NCI-H526 (cell line): ENCODE measurements at regions not wholly inside any gene's neighbourhood (a gene's known extent, or its start where the extent isn't known, plus 50 kb on each side); places are given as distances from the start of the nearest gene placed in this dataset.

Experiments used
- DNase-seq, 2 experiments: peaks; one replicate each; lab custom pipeline; 2025; lab: John Stamatoyannopoulos, UW

GRCh38 chr14:49464885-49465284 is 121.3 kb downstream of the RPS29 start:
- DNase-seq = peak in 1 of 2 experiments; percentile 21

GRCh38 chr14:49463146-49463545 is 123.0 kb downstream of the RPS29 start:
- no peak for DNase-seq

- DNase-seq = peak; percentile 23 to 82
Measured at GRCh38 chr14:49461529-49462401, 124.4 kb downstream of the RPS29 start.

- DNase-seq = no peak
Measured at GRCh38 chr14:49460662-49461061, 125.5 kb downstream of the RPS29 start.

DNA sequence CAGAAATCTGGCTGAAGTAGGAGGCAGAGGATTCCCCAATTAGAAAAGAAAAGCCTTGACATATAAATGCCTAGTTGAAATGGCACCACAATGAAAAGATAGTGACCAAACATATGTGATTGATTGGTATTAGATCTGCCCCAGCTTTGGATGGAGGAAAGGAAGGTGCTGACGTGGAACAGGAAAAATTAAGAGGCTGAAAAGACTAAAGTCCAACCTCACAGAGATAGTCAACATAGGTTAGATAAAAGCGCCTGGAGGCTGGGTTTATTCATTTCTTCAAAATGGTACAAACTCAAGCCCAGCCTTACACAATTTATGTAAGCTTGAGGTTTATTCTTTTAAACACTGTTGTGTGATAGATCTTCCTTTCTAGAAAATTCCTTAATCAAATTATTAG is 129.6 kb downstream of the RPS29 start:
- DNase-seq = no peak

- no peak for DNase-seq
Measured at GRCh38 chr14:49451938-49452337, 134.2 kb downstream of the RPS29 start.

DNA sequence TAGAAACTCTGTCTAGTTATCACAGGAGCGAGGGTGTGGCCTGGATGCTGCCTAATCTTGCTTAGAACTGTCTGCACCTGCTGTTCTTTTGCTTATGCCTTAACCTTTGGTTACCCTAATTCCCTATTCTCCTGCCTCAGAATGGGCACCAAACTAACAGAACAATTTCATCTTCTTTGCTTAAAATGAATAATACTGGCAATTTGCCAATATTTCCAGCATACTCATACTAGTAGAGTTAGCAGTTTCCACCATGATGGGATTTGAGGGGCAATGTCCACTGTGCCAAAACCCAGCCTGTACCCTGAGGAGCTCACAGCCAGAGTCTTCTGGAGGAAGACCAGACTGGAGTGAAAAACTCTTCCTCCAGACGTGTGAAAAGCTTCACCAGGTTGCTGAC is 136.4 kb downstream of the RPS29 start:
- DNase-seq = no peak

DNA sequence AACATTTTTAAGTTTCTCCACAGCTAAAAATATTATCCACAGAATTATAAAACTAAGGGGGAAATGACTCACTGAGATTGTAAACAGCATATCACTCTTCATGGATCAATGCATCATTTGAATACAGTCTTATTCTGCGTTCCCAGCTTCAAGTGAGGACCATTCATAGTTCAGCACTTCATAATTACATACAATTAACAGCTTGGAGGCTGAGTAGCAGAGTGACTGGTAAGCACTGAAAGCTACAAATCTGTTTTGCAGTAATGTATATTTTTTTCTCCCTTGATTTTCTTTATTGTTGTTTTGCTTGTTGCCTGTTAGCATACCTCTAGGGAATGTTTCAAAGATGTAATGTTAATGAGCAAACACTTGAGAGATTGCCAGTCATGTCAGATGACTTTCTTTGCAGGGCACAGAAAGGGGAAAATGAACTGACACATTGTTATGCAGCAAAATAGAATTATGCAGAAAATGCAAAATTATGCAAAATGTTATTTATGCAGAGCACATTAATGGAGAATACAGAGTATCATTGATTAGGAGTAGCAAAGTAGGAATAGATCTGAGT is 138.6 kb downstream of the RPS29 start:
- no peak for DNase-seq

GRCh38 chr14:49446801-49447200 is 139.4 kb downstream of the RPS29 start:
- no peak for DNase-seq

DNA sequence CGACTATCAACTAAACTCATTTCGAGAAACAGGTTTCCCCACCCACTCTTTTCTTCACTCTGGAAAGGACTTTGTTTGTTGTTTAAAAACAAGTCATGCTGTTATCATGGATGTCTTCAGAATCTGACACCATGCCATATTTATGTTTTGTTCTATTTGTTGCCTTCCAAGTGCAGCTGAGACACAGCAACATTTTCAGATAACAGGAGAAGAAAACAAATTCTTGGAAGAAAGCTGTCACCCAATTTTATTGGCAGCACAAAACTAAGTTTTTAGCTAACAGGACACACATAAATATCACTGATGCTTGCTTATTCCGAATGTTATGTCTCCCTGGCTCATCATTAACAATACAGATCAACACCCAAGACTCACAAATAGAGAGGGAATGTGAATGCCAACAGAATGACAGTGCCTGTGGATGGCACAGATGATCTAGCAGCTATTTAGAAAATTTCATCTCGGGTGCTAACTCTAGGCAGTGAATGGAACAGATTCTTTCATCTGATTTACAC is 147.9 kb downstream of the RPS29 start:
- DNase-seq = no peak

GRCh38 chr14:49428076-49428475 is 158.1 kb downstream of the RPS29 start:
- no peak for DNase-seq

GRCh38 chr14:49427117-49427516 is 159.1 kb downstream of the RPS29 start:
- DNase-seq = peak in 1 of 2 experiments; percentile 15

DNA sequence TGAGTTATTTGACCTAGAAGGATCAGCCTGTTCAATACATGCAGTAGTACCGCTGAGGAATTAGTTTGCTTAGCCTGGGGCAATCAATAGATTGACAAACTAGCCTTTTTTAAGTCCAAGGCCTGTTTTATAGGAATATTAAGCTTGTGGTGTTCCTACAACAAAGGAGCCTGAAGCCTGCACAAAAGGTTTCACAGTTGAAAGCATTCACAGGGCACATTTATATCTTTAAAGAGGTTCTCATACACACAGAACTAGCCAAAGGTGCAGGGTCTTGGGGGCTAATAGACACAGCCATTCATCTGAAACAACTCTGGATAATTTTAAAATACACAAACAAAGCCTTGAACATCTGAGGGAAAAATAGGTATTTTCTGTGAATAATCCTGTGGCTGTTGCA is 160.3 kb downstream of the RPS29 start:
- DNase-seq = no peak

- DNase-seq = no peak
Measured at GRCh38 chr14:49424436-49425331, 161.5 kb downstream of the RPS29 start.

DNA sequence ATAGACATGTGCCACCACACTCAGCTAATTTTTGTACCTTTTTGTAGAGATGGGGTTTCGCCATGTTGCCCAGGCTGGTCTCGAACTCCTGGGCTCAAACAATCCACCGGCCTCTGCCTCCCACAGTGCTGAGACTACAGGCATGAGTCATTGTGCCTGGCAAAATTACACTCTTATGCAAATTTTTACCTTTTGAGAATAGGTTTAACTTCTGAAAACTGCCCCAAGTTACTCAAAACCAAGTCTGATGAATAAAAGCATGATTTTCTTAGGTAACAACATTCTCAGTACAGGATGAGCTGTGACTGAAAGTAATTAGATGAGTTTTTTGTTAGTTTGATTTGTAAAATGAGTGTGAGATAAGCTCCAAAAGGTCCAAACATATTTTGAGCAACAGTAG is 166.0 kb downstream of the RPS29 start:
- no peak for DNase-seq

DNA sequence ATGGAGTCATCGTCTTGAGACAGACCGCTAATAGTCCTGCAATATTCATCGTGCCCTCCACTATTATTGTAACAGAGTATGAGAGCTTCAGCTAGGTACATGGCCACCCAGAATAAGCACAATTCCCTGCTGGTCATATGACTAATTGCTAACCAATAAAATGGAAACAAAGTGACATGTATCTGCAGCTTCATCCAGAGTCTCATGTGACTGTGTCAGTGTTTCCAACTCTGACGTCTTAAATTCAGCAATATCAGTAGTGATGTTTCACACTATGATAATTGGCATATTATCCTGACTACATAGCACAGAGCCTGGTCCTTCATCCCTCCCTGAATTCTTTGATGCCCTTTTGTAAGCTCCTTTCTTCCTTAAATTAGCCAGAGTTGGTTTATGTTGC is 167.4 kb downstream of the RPS29 start:
- no peak for DNase-seq

- DNase-seq = no peak
Measured at GRCh38 chr14:49417790-49418189, 168.4 kb downstream of the RPS29 start.

GRCh38 chr14:49408187-49408933 is 177.8 kb downstream of the RPS29 start:
- no peak for DNase-seq

DNA sequence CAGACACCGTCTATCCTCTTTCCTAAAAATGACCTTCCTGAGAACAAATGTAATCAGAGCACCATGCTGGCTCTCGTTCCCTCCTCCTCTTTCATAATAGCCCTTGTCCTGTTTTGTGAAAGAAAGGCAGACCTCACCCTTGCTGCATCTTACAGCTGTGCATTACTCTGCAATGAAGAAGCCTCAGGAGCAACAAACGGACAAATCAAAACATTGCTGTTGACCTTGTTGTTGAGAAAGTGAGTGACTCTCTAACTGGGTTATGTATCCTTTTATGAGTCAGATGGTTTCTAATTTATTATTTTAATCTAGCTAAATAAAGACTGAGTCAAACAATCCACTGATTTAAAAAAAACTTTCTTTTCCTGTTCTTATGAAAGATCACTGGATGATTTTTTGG is 180.9 kb downstream of the RPS29 start:
- no peak for DNase-seq

DNA sequence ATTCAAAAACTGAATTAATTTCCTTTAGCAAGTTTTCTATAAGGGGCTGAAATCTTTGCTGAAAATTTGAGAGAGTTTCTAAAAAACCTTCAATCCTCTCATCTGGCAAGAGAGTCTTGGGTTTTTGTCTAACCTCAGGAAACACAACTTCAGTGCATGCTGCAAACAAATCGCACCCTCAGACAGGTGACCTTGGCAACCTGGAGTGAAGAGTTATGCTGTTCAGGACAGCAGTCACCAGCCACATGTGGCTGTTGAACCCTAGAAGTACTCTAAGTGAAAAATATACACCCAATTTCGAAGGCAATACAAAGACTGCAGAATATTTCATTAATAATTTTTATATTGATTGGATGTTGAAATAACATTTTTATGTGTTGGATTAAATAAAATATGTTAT is 184.8 kb downstream of the RPS29 start:
- no peak for DNase-seq

DNA sequence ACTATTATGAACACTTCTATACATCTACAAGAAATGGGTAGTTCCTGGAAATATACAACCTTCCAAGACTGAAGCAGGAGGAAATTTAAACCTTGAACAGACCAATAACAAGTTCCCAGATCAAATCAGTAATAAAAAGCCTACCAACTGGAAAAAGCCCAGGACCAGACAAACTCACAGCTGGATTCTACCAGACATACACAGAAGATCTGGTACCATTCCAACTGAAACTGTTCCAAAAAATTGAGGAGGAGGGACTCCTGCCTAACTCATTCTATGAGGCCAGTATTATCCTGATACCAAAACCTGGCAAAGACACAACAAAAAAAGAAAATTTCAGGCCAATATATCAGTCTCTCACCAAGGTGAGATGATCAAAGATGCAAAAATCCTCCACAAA is 189.4 kb downstream of the RPS29 start:
- no peak for DNase-seq

GRCh38 chr14:49381778-49382177 is 204.4 kb downstream of the RPS29 start:
- no peak for DNase-seq
